Activated naive CD4-positive, alpha-beta T cell (primary cell): ENCODE measurements at regions not wholly inside any gene's neighbourhood (a gene's known extent, or its start where the extent isn't known, plus 50 kb on each side); places are given as distances from the start of the nearest gene placed in this dataset.
"Not testable (repeated sequence)": the region's sequence is repeated elsewhere in the genome, so short reads cannot be mapped to it uniquely, and the experiment has no call there.

Source experiments
- DNase-seq, 4 experiments: peaks; one replicate each; lab custom pipeline; 2025; lab: John Stamatoyannopoulos, UW

GRCh38 chr1:101370488-101370887 is 133.7 kb downstream of the S1PR1 start:
- DNase-seq, result no peak

DNA sequence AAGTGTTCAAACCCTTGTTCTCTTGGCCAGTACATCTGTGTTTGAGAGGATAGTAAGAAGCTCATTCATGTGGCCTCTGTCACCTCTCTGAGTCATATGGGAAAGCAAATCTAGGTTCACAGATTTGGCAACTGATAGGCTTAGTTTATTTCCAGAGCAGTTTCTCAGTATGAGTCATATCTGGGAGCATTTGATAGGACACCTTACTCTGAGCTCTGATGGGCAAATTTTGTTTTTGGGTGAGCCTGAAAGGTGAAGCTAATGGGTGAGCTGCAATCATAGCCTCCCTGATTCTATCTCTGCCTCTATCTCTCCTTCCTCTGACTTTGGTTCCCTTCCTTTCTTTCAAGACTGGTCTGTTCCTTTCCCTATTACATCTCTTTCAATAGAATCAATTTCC is 134.4 kb downstream of the S1PR1 start:
- no peak for DNase-seq

GRCh38 chr1:101373570-101373969 is 136.8 kb downstream of the S1PR1 start:
- no peak for DNase-seq

DNA sequence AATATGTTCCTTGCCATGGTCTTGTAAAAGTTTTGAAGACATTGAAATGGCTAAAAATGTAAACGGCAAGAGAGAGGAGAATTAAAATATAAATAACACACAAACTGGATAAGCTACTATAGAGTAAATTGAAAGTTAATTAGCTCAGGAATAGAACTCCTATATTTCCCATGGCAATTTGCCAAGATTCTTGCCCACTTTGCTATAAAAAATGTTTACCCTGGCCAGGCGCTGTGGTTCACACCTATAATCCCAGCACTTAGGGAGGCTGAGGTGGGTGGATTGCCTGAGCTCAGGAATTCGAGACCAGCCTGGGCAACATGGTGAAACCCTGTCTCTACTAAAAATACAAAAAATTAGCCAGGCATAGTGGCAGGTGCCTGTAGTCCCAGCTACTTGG is 138.6 kb downstream of the S1PR1 start:
- not testable (repeated sequence) for DNase-seq

DNA sequence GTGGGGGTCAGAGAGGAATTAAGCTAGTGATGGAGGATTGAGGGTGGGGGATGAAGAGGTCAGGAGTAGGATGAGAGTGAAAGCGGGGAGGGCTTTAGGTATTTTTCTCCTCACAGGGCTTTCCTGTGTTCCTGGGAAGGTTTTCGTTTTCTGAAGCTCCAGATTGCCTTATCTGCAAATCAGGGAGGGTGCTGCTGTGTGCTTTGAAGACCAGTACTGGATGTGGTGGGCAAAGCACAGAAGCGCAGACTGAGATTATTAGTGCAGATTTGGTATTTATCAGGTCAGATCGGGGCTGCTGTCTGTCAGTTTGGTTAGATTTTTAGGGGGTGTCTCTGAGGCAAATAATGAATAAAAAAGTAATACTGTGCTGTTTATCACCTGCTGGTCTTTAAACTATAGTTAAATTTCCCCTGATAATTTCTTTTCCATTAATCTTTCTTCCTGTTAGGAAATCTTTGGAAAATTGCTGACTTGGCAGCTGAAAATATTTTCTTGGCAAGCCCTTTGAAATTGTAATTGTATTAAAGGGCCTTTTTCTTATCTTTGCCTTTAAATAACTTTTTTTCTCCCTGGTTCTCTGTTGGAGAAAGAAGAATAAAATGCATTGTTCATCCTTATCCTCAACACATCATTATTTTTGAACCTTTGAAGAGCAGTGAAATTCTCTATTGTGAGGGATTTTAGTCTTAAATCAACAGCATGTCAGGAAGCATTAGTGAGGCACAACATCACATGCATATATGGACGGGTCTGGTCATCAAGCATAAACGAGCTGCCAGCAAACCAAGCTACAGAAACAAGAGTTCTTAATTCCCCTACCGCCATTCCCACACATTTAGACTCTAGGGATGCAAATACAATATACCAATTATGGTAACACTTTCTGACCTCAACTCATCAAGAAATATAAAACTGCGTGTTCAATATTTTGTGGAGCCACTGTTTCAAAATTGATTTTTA is 139.6 kb downstream of the S1PR1 start:
- no peak for DNase-seq

GRCh38 chr1:101377084-101377835 is 140.4 kb downstream of the S1PR1 start:
- DNase-seq, result no peak

DNA sequence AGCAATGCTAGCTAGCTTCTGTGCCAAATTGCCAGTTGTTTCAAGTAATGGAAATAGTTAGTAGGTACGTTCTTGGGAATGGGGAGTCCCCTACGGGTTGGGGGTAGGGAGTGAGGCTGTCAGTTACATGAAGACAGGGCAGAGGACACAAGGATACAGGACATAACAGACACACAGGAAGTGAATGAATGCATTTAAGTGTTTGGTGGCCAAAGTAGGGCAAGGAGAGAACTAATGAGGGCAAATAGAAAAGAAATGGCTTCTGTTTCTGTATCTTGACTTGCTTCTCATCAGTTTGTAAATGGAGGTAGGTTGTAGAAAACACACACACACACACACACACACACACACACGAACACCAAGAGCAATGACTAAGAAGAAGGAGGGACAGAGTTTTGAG is 142.2 kb downstream of the S1PR1 start:
- DNase-seq, result no peak

DNA sequence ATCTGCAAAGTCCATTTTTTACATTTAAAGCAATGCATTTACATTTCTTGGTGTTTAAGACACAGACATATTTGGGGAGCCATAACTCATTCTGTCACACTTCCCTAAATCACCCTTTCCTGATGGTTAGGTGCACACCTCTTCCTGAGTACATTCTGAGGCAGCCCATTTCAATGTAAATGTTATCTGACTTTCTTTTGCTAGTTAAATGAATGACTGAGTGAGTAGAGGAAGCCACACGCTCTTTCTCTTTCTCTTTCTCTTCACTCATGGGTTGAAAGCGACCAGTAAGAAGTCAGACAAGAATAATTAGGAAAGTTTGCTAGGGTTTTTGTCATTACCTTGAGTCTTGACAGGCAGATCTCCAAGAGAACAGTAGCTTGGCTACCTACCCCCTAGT is 143.1 kb downstream of the S1PR1 start:
- DNase-seq, result no peak

GRCh38 chr1:101382135-101382534 is 145.3 kb downstream of the S1PR1 start:
- no peak for DNase-seq

GRCh38 chr1:101388904-101389546 is 152.2 kb downstream of the S1PR1 start:
- DNase-seq, result no peak

- no peak for DNase-seq
Measured at GRCh38 chr1:101389547-101389929, 152.7 kb downstream of the S1PR1 start.

- DNase-seq, result no peak
Measured at GRCh38 chr1:101392552-101392951, 155.7 kb downstream of the S1PR1 start.

DNA sequence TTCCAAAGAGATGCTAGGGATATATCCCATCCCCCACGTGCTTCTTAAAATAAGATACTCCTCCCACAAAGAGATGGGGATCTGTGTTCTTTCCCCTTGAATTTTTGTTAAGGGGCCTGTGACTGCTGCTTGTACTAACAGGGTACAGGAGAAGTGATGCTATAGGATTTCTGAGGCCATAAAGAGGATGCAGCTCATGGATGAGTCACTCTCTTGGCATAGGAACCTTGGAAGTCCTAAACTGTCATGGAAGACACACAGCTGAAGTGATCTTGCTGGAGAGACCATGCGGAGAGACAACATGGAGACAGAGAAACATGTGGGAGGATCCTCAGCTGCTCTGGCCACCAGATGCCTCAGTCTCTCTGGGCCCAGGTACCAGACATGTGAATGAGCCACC is 157.2 kb downstream of the S1PR1 start:
- DNase-seq, result no peak

GRCh38 chr1:101399222-101399621 is 162.4 kb downstream of the S1PR1 start:
- DNase-seq, result no peak

DNA sequence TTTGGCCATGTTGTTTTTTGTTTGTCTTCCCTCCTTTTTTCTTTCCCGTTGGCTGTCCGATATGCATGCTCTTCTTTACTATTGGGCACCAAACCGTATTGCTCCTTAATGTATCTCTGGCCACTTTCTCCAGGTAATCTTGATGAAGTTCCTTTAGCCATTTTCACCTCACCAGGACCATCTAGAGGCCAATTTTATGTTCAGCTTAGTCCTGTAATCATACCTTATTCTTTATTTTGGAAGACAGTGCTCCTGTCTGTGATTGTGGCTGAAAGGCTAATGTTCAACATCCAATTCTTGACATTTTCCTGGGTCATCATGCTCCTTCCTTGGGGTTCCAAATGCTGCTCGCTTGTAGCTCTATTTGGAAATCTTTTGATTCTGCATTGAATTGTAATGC is 169.5 kb downstream of the S1PR1 start:
- no peak for DNase-seq

DNA sequence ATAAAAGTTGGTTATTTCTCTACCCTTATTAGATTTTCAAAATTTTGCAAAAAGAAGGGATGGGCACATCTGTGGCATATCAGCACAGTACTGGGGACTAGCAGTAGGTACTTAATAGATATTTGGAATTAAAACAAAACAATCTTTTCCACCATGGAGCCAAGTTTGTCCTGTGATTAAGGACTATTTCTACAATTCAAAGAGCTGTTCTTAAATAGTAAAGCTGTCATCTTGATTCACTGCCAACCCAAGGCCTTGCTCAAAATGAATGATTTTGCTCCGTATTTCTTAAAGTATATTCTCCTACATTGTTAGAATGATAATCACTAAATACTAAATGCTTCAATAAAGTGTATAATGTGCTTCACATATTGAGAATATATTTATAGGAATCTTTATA is 169.9 kb downstream of the S1PR1 start:
- no peak for DNase-seq

- no peak for DNase-seq
Measured at GRCh38 chr1:101407505-101408211, 170.8 kb downstream of the S1PR1 start.

- DNase-seq, result no peak
Measured at GRCh38 chr1:101408212-101409042, 171.6 kb downstream of the S1PR1 start.

DNA sequence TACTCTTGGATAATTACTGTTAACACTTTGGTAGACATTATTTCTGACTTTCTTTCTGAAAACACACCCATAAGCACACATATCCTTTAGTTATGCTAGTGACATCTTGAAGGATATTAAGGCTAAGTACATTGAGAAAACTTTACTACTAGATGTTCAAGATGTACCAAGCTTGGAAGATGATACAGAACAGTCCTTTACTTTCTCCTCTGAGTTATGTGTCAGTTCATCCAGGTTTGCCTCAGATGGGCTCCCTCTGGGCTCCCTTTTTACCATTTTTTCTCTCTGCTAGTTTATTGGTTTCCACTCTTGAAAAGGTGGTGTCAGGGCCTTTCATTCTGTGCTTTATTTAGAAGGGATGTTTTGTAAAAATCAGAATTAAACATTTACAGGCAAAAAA is 172.3 kb downstream of the S1PR1 start:
- DNase-seq, result no peak

DNA sequence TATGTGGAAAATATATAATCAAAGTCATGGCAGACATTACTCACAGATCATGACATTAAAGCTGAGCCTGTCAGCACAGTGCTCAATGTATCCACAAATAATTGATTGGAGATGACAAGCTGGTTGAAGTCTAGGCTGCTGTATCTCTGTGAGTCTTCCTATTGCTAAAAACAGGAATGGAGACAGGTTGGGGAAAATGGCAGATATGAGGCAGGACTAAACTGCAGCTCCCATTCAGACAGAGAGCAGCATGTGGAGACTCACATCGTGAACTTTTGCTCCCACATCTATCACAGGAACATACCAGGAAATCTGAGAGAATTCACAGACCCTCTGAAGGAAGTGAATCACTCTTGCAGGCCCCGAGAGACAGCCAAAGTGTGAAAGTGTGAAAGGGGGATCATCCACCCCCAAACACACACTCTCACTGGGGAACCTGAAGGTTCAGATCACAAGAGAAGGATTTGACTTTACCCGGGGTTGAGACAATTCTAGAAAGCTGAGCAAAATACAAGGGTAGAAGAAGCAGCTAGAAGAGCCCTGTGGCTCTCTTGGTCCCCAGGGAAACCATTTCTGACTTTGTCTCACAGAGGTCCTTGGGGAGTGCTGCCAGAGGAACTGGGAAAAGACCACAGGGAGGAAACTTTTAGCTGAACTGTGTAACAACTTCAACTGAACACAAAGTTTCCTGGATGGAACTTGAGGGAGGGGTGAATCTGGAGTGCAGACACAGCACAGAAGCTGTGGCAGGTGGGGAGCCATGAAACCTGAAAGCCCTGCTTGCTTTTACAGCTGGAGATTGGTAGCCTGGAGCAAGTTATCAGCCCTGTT is 173.4 kb downstream of the S1PR1 start:
- no peak for DNase-seq
